Neuronal stem cell (in vitro differentiated cells): ENCODE measurements at regions not wholly inside any gene's neighbourhood (a gene's known extent, or its start where the extent isn't known, plus 50 kb on each side); places are given as distances from the start of the nearest gene placed in this dataset.

Source experiments
- DNase-seq: peaks from one replicate; pipeline ENCODE4 v3.0.0-alpha.2; 2013; ENCODE audit warnings: low spot score
- H2AFZ ChIP-seq: one replicate; pipeline ENCODE4 v1.6.1; 2013; ENCODE audit warnings: mild to moderate bottlenecking, low read length, inconsistent platforms
- H2AK5ac ChIP-seq: 2 replicates; pipeline ENCODE4 v1.6.1; 2013; ENCODE audit warnings: low read depth, mild to moderate bottlenecking, inconsistent platforms, low read length, moderate library complexity, mixed read lengths
- H2BK120ac ChIP-seq: 2 replicates; pipeline ENCODE4 v1.6.1; 2013; ENCODE audit warnings: low read depth, mild to moderate bottlenecking, inconsistent platforms, low read length, moderate library complexity, mixed read lengths
- H2BK12ac ChIP-seq: one replicate; pipeline ENCODE4 v1.6.1; 2013; ENCODE audit warnings: low read length, inconsistent platforms
- H2BK15ac ChIP-seq: 2 replicates; pipeline ENCODE4 v1.6.1; 2013; ENCODE audit warnings: mild to moderate bottlenecking, low read length, inconsistent platforms, mixed read lengths
- H2BK5ac ChIP-seq: one replicate; pipeline ENCODE4 v1.6.1; 2013; ENCODE audit warnings: inconsistent platforms, mild to moderate bottlenecking, low read length, moderate library complexity
- H3K14ac ChIP-seq: one replicate; pipeline ENCODE4 v1.6.1; 2013; ENCODE audit warnings: low read length, inconsistent platforms
- H3K18ac ChIP-seq: 2 replicates; pipeline ENCODE4 v1.6.1; 2013; ENCODE audit warnings: low read length, inconsistent platforms
- H3K23ac ChIP-seq: 2 replicates; pipeline ENCODE4 v1.6.1; 2013; ENCODE audit warnings: low read depth, mild to moderate bottlenecking, mixed read lengths, low read length, inconsistent platforms; ENCODE audit not compliant: poor library complexity
- H3K27ac ChIP-seq: replicated peaks from 3 replicates; pipeline ENCODE4 v1.5.1; 2013; ENCODE audit warnings: low read length, inconsistent platforms
- H3K27me3 ChIP-seq, 3 experiments: 2 replicates each; pipeline ENCODE4 v1.6.1; 2013; ENCODE audit warnings: low read length in 3 of 3, mild to moderate bottlenecking in 2 of 3, inconsistent platforms in 1 of 3, low read depth in 1 of 3, mixed read lengths in 1 of 3, moderate library complexity in 1 of 3; ENCODE audit not compliant: control insufficient read depth in 3 of 3, insufficient read depth in 3 of 3
- H3K36me3 ChIP-seq, 2 donors: replicated peaks in 1 of 2; 2 replicates each; pipeline ENCODE4 v1.6.1; 2013; ENCODE audit warnings: low read length in 2 of 2; ENCODE audit not compliant: control insufficient read depth in 2 of 2, insufficient read depth in 2 of 2
- H3K4ac ChIP-seq: 2 replicates; pipeline ENCODE4 v1.6.1; 2013; ENCODE audit warnings: inconsistent platforms, mild to moderate bottlenecking, low read length, moderate library complexity
- H3K4me1 ChIP-seq, 2 donors: 1 replicate in 1 of 2; 2 replicates in 1 of 2; pipeline ENCODE4 v1.6.1; 2013; ENCODE audit warnings: low read length in 2 of 2, low read depth in 1 of 2; ENCODE audit not compliant: control insufficient read depth in 2 of 2, insufficient read depth in 1 of 2
- H3K4me2 ChIP-seq: one replicate; pipeline ENCODE4 v1.6.1; 2013; ENCODE audit warnings: mild to moderate bottlenecking, low read length, inconsistent platforms; ENCODE audit not compliant: insufficient read depth, poor library complexity, severe bottlenecking
- H3K4me3 ChIP-seq, 2 donors: 2 replicates each; pipeline ENCODE4 v1.5.1; 2013; ENCODE audit warnings: low read length in 2 of 2, mild to moderate bottlenecking in 2 of 2, inconsistent platforms in 1 of 2, moderate library complexity in 1 of 2
- H3K79me1 ChIP-seq: one replicate; pipeline ENCODE4 v1.6.1; 2013; ENCODE audit warnings: low read depth, mild to moderate bottlenecking, inconsistent platforms, low read length, moderate library complexity
- H3K9ac ChIP-seq: one replicate; pipeline ENCODE4 v1.6.1; 2013; ENCODE audit warnings: mild to moderate bottlenecking, low read depth, low read length, inconsistent platforms; ENCODE audit not compliant: poor library complexity
- H3K9me3 ChIP-seq, 2 donors: replicated peaks in 1 of 2; 2 replicates each; pipeline versions ENCODE3 to v1.6.1; 2013; ENCODE audit warnings: low read length in 2 of 2, mild to moderate bottlenecking in 2 of 2, inconsistent platforms in 1 of 2, low read depth in 1 of 2, mixed read lengths in 1 of 2, moderate library complexity in 1 of 2; ENCODE audit not compliant: control insufficient read depth in 2 of 2, insufficient read depth in 1 of 2
- H4K8ac ChIP-seq: one replicate; pipeline ENCODE4 v1.6.1; 2013; ENCODE audit warnings: low read depth, mild to moderate bottlenecking, inconsistent platforms, low read length, moderate library complexity
- H4K91ac ChIP-seq: one replicate; pipeline ENCODE4 v1.6.1; 2013; ENCODE audit warnings: low read length, low read depth, mild to moderate bottlenecking, inconsistent platforms; ENCODE audit not compliant: poor library complexity
- WGBS, 2 donors: extraction: QIAGEN DNeasy Blood & Tissue Kit; methylation state at CpG; one replicate each; pipeline ENCODE4 v1.1.7; 2013; ENCODE audit warnings: missing lambda C conversion rate in 2 of 2, mixed read lengths in 1 of 2; ENCODE audit not compliant: insufficient read length in 2 of 2, insufficient replicate concordance in 1 of 2; ENCODE audit errors: extremely low coverage in 2 of 2; 5-methylcytosine and 5-hydroxymethylcytosine counted together

DNA sequence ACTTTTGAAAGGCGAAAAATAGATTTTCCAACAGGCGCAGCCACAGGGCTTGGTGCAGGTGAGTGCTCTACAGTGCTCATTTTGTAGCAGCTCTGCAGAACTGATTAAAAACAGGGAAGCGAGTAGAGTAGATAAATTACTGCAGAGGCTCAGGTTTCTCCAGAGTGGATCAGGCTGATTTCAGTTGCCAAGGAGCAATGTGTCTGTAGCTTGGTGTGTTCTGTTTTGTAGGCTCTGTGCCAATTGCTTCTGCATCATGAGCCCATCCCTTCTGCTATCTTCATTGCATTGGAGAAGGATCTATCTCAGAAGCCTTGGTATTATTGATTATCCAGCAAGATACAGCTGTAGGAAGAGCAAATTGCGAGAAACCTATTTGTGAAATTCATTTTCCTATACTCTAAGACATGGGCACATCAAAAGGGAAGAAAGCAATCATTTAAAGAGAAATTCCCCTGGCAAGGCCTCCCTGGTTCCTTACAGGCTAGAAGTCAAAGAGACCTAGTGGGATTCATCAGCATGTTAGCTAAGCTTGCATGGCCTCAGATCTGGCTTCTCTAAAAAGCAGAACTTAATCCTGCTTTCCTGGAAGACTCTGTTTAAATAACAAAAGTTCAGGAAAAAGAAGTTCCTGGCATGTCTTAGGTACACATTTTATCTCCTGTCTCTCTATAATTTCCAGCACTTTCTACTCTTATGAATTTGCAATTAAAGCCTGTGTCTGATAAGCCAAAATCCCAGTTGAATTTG lies 432.4 kb upstream of the ATP10A start:
- no peak overlapping the region for H3K27ac ChIP-seq
- H3K4ac ChIP-seq: no peak overlapping the region
- H3K9me3 ChIP-seq: no peaks in the 10 kb centered on the region
- H3K36me3 ChIP-seq: no peaks in the 10 kb centered on the region
- no peak overlapping the region for H3K14ac ChIP-seq
- no peak overlapping the region for H3K4me3 ChIP-seq
- no peak overlapping the region for H3K23ac ChIP-seq
- no peak overlapping the region for H4K91ac ChIP-seq
- no peak overlapping the region for H3K9ac ChIP-seq
- H2AK5ac ChIP-seq: no peak overlapping the region
- no peak overlapping the region for H2BK12ac ChIP-seq
- H3K18ac ChIP-seq: no peak overlapping the region
- H3K79me1 ChIP-seq: no peaks in the 10 kb centered on the region
- H3K27me3 ChIP-seq: no peaks in the 10 kb centered on the region
- peaks cover 0 to 4% of the 10 kb centered on the region in 2 donors for H3K4me1 ChIP-seq
- H2AFZ ChIP-seq: no peak overlapping the region
- H2BK15ac ChIP-seq: no peak overlapping the region
- DNase-seq: no peak
- no peak overlapping the region for H3K4me2 ChIP-seq
- no CpG with 5 or more reads among the region's 4 CpGs for WGBS, 2 donors
- no peak overlapping the region for H2BK5ac ChIP-seq
- H2BK120ac ChIP-seq: no peak overlapping the region
- H4K8ac ChIP-seq: no peak overlapping the region

DNA sequence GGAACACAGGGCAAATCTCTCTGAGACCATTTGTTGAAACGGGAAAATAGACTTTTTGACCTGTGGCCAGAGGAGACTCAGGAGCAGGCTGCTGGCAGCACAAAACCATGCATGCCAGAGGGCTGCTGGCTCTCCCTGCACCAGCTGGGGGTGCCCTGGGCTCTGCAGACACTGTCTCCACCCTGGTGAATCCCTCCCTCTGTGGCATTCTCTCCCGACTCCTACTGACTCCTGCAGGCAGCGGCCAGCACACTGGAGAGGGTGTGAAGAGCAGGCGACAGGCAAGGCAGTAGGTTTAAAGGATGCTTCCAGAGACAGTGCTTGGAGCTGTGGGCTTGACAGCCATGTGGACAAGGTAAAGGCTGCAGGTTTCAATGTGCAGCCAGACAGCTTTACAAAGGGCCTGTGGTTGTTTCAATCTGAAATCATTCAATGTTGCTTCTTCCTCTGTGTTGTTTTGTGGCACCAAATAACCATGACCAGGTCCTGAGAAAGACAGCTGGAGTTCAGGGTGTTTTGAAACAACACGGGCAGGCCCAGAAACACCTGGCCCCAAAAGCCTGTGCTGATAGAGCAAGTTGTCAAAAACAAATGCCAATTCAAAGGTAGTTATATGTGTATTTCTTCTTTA lies 431.0 kb upstream of the ATP10A start:
- Histone ChIP-seq H4K8ac (no peak overlapping the region), H3K18ac (peak overlapping the region; percentile 42), H2AK5ac (no peak overlapping the region), H3K36me3 (no peaks in the 10 kb centered on the region), H3K27me3 (no peaks in the 10 kb centered on the region), H3K4me3 (no peak overlapping the region), H3K4me1 (peaks cover 0 to 4% of the 10 kb centered on the region in 2 donors), H3K27ac (no peak overlapping the region), H3K9me3 (no peaks in the 10 kb centered on the region), H3K14ac (peak overlapping the region; percentile 43), H3K23ac (peak overlapping the region; percentile 71), H2BK5ac (no peak overlapping the region), H2BK15ac (no peak overlapping the region), H3K9ac (no peak overlapping the region), H2AFZ (no peak overlapping the region), H2BK120ac (no peak overlapping the region), H3K4me2 (no peak overlapping the region), H4K91ac (no peak overlapping the region), H3K79me1 (no peaks in the 10 kb centered on the region), H3K4ac (no peak overlapping the region), H2BK12ac (no peak overlapping the region)
- peak; percentile 9 for DNase-seq
- no CpG with 5 or more reads among the region's 5 CpGs for WGBS, 2 donors

DNA sequence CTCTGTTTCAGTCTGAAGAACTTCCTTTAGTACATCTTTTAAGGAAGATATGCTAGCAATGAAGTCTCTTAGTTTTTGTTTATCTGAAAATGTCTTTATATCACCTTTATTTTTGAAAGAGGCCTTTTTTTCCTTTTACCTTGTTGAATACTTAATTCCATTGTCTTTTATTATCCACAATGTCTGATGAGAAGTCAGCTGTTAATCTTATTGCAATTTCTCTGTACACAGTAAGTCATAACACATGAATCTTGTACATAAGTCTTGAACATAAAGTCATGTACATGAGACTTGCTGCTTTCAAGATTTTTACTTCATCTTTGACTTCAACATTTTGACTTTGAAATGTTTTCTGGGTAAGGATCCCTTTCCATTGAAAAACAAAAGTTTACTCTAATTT lies 424.3 kb upstream of the ATP10A start:
- H2BK15ac ChIP-seq: no peak overlapping the region
- H2AK5ac ChIP-seq: no peak overlapping the region
- no peaks in the 10 kb centered on the region for H3K79me1 ChIP-seq
- H3K4ac ChIP-seq: no peak overlapping the region
- no peaks in the 10 kb centered on the region for H3K36me3 ChIP-seq
- H2BK120ac ChIP-seq: no peak overlapping the region
- H3K4me3 ChIP-seq: no peak overlapping the region
- no peak overlapping the region for H3K18ac ChIP-seq
- H3K14ac ChIP-seq: no peak overlapping the region
- H3K9ac ChIP-seq: no peak overlapping the region
- peaks cover 0 to 4% of the 10 kb centered on the region in 2 donors for H3K9me3 ChIP-seq
- no peak overlapping the region for H4K8ac ChIP-seq
- H2BK5ac ChIP-seq: no peak overlapping the region
- H3K27me3 ChIP-seq: no peaks in the 10 kb centered on the region
- H3K27ac ChIP-seq: no peak overlapping the region
- H2AFZ ChIP-seq: no peak overlapping the region
- no peak for DNase-seq
- no peak overlapping the region for H3K4me2 ChIP-seq
- no peak overlapping the region for H2BK12ac ChIP-seq
- H3K4me1 ChIP-seq: no peaks in the 10 kb centered on the region
- no peak overlapping the region for H3K23ac ChIP-seq
- H4K91ac ChIP-seq: no peak overlapping the region

DNA sequence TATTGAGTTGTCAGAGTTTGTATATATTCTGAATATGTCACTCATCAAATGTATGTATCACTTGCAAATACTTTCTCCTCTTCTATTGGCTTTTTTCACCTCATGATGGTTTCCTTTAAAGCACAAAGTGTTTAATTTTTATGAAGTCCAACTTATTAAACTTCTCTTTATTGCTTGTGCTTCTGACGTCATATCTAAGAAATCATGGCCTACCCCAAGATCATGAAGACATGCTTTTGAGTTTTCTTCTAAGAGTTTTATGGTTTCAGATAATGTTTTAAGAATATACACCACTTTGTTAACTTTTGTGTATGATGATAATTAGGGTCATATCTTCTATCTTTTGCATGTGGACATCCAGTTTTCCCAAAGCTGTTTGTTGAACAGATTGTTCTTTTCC lies 417.2 kb upstream of the ATP10A start:
- Histone ChIP-seq H2BK5ac (no peak overlapping the region), H4K91ac (no peak overlapping the region), H3K4me1 (no peaks in the 10 kb centered on the region), H2BK12ac (no peak overlapping the region), H3K9me3 (no peaks in the 10 kb centered on the region), H3K36me3 (no peaks in the 10 kb centered on the region), H3K79me1 (no peaks in the 10 kb centered on the region), H3K14ac (no peak overlapping the region), H3K27ac (no peak overlapping the region), H2BK120ac (no peak overlapping the region), H2AK5ac (no peak overlapping the region), H3K4ac (no peak overlapping the region), H3K18ac (no peak overlapping the region), H4K8ac (no peak overlapping the region), H2BK15ac (no peak overlapping the region), H3K9ac (no peak overlapping the region), H3K4me2 (no peak overlapping the region), H3K4me3 (no peak overlapping the region), H3K27me3 (no peaks in the 10 kb centered on the region), H3K23ac (no peak overlapping the region), H2AFZ (no peak overlapping the region)
- DNase-seq: no peak
- WGBS, 2 donors: no CpG with 5 or more reads among the region's 1 CpG
